IMR-90 (cell line): ENCODE measurements at regions not wholly inside any gene's neighbourhood (a gene's known extent, or its start where the extent isn't known, plus 50 kb on each side); places are given as distances from the start of the nearest gene placed in this dataset.

Source experiments
- ATAC-seq: fragments of 200-7000 bp; cut with Tn5 transposase; 2 replicates; pipeline ENCODE4 v1.9.1; 2020; ENCODE audit warnings: low read depth, mild to moderate bottlenecking, moderate library complexity
- BruUV-seq: library from RNA; stranded (reverse); fragments of 400-500 nt; replicated peaks from 2 replicates; lab custom pipeline; 2021; lab: Mats Ljungman, UMichigan
- CTCF ChIA-PET: fragments of 300-600 bp; formaldehyde crosslinking; extraction: SDS; loops from one replicate; lab custom pipeline; 2021; ENCODE audit warnings: antibody characterized with exemption; lab: Yijun Ruan, JAX
- POLR2A ChIA-PET: fragments of 300-600 bp; sonication (Branson Sonifier 250); formaldehyde crosslinking; loops from one replicate; lab custom pipeline; 2022; ENCODE audit warnings: antibody characterized with exemption; ENCODE audit not compliant: unreplicated experiment; lab: Charles Lee
- DNase-seq: peaks from one replicate; pipeline ENCODE4 v3.0.0; 2013
- H2AFZ ChIP-seq: replicated peaks from 2 replicates; pipeline ENCODE3; 2013; ENCODE audit warnings: low read length, mild to moderate bottlenecking; ENCODE audit not compliant: poor library complexity
- H2AK5ac ChIP-seq: 2 replicates; pipeline ENCODE4 v1.6.1; 2013; ENCODE audit warnings: low read depth, low read length, inconsistent platforms
- H2AK9ac ChIP-seq: replicated peaks from 2 replicates; pipeline ENCODE3; 2013; ENCODE audit warnings: mild to moderate bottlenecking, low read depth, low read length, moderate library complexity; ENCODE audit not compliant: poor library complexity
- H2BK120ac ChIP-seq: 2 replicates; pipeline ENCODE4 v1.6.1; 2013; ENCODE audit warnings: low read depth, low read length, inconsistent platforms
- H2BK15ac ChIP-seq: 3 replicates; pipeline ENCODE4 v1.6.1; 2013; ENCODE audit warnings: low read depth, low read length, inconsistent platforms
- H2BK20ac ChIP-seq: 2 replicates; pipeline ENCODE4 v1.6.1; 2013; ENCODE audit warnings: low read depth, mild to moderate bottlenecking, inconsistent platforms, low read length, moderate library complexity
- H2BK5ac ChIP-seq: 2 replicates; pipeline ENCODE4 v1.6.1; 2013; ENCODE audit warnings: mild to moderate bottlenecking, low read depth, low read length, inconsistent platforms; ENCODE audit not compliant: poor library complexity, severe bottlenecking
- H3K14ac ChIP-seq: replicated peaks from 2 replicates; pipeline ENCODE4 v1.6.1; 2013; ENCODE audit warnings: low read depth, low read length, inconsistent platforms
- H3K18ac ChIP-seq: 2 replicates; pipeline ENCODE4 v1.6.1; 2013; ENCODE audit warnings: low read depth, low read length, control low read depth
- H3K23ac ChIP-seq: 2 replicates; pipeline ENCODE4 v1.6.1; 2013; ENCODE audit warnings: low read depth, low read length, inconsistent platforms
- H3K27ac ChIP-seq: 2 replicates; pipeline ENCODE4 v1.5.1; 2013; ENCODE audit warnings: mild to moderate bottlenecking, control low read depth, low read length; ENCODE audit not compliant: insufficient read depth
- H3K27me3 ChIP-seq: 2 replicates; pipeline ENCODE4 v1.6.1; 2013; ENCODE audit warnings: low read length; ENCODE audit not compliant: control insufficient read depth, insufficient read depth
- H3K36me3 ChIP-seq: 2 replicates; pipeline ENCODE4 v1.6.1; 2013; ENCODE audit warnings: low read length, mixed read lengths; ENCODE audit not compliant: control insufficient read depth, insufficient read depth
- H3K4ac ChIP-seq: 2 replicates; pipeline ENCODE4 v1.6.1; 2013; ENCODE audit warnings: low read depth, low read length, inconsistent platforms
- H3K4me1 ChIP-seq: 2 replicates; pipeline ENCODE4 v1.6.1; 2013; ENCODE audit warnings: low read length, mixed read lengths; ENCODE audit not compliant: control insufficient read depth, insufficient read depth
- H3K4me2 ChIP-seq: 2 replicates; pipeline ENCODE4 v1.6.1; 2013; ENCODE audit warnings: low read depth, mild to moderate bottlenecking, control low read depth, low read length, moderate library complexity
- H3K4me3 ChIP-seq: 2 replicates; pipeline ENCODE4 v1.5.1; 2013; ENCODE audit warnings: low read depth, mild to moderate bottlenecking, control low read depth, low read length, moderate library complexity; ENCODE audit not compliant: insufficient read depth
- H3K56ac ChIP-seq: 2 replicates; pipeline ENCODE4 v1.6.1; 2013; ENCODE audit warnings: low read length, inconsistent platforms; ENCODE audit not compliant: insufficient read depth; ENCODE audit errors: extremely low read depth
- H3K79me1 ChIP-seq, 2 experiments: 2 replicates each; pipeline ENCODE4 v1.6.1; 2013; ENCODE audit warnings: low read length in 2 of 2, inconsistent platforms in 1 of 2, low read depth in 1 of 2
- H3K9ac ChIP-seq: 2 replicates; pipeline ENCODE4 v1.6.1; 2013; ENCODE audit warnings: low read depth, low read length, control low read depth
- H3K9me1 ChIP-seq: 2 replicates; pipeline ENCODE4 v1.6.1; 2013; ENCODE audit warnings: low read length, inconsistent platforms; ENCODE audit not compliant: insufficient read depth
- H3K9me3 ChIP-seq: 2 replicates; pipeline ENCODE4 v1.6.1; 2013; ENCODE audit warnings: low read length; ENCODE audit not compliant: control insufficient read depth, insufficient read depth
- H4K20me1 ChIP-seq: 2 replicates; pipeline ENCODE4 v1.6.1; 2013; ENCODE audit warnings: low read length, inconsistent platforms; ENCODE audit not compliant: insufficient read depth
- H4K5ac ChIP-seq: 2 replicates; pipeline ENCODE4 v1.6.1; 2013; ENCODE audit warnings: mild to moderate bottlenecking, low read depth, low read length, control low read depth
- H4K8ac ChIP-seq, 2 experiments: 2 replicates each; pipeline ENCODE4 v1.6.1; 2013; ENCODE audit warnings: low read depth in 2 of 2, low read length in 2 of 2, control low read depth in 1 of 2, inconsistent platforms in 1 of 2
- H4K91ac ChIP-seq: 2 replicates; pipeline ENCODE4 v1.6.1; 2013; ENCODE audit warnings: low read depth, low read length, inconsistent platforms; ENCODE audit not compliant: insufficient read depth
- CHD1 ChIP-seq: IDR thresholded peaks from 2 replicates; pipeline ENCODE4 v1.6.1; 2012; ENCODE audit warnings: low read depth, low read length, improper control_type of control experiment
- FOS ChIP-seq: fragments of 150-350 bp; IDR thresholded peaks from 2 replicates; pipeline ENCODE4 v1.6.1; 2016; ENCODE audit warnings: low read depth, low read length
- MAZ ChIP-seq: IDR thresholded peaks from 2 replicates; pipeline ENCODE4 v1.6.1; 2012; ENCODE audit warnings: low read depth, mild to moderate bottlenecking, low read length, improper control_type of control experiment, moderate library complexity, borderline replicate concordance
- POLR2A ChIP-seq: IDR thresholded peaks from 2 replicates; pipeline ENCODE4 v1.6.1; 2012; ENCODE audit warnings: mild to moderate bottlenecking, low read depth, low read length
- RAD21 ChIP-seq: IDR thresholded peaks from 2 replicates; pipeline ENCODE4 v1.6.1; 2012; ENCODE audit warnings: low read length, improper control_type of control experiment
- SMC3 ChIP-seq: fragments of 150-350 bp; IDR thresholded peaks from 2 replicates; pipeline ENCODE4 v1.6.1; 2016; ENCODE audit warnings: low read depth, mild to moderate bottlenecking, antibody characterized with exemption, low read length, moderate library complexity
- WGBS, 2 experiments: methylation state at CpG; one replicate each; pipeline versions ENCODE4 v1.1.5 to v1.1.7; 2013; ENCODE audit warnings: missing lambda C conversion rate in 2 of 2; ENCODE audit not compliant: insufficient read length in 1 of 2; ENCODE audit errors: extremely low coverage in 2 of 2; 5-methylcytosine and 5-hydroxymethylcytosine counted together
- dilution Hi-C: fragments of 300-500 bp; cut with HindIII; formaldehyde crosslinking; loops from one replicate; pipeline ENCODE4 v1.14.3; 2018; ENCODE audit warnings: low sequenced_read_pairs; ENCODE audit not compliant: unreplicated experiment
- in situ Hi-C: fragments of 300-500 bp; cut with MboI; formaldehyde crosslinking; loops from 3 replicates; pipeline ENCODE4 v1.14.3; 2019; ENCODE audit warnings: low sequenced_read_pairs, inconsistent platforms, mixed read lengths
- intact Hi-C: fragments of 100-400 bp; cut with micrococcal nuclease; formaldehyde crosslinking; loops from 2 replicates; pipeline ENCODE4 v1.10.0; 2022
- TF ChIP-seq, protein P1 (sequence below): fragments of 150-350 bp; IDR thresholded peaks from 2 replicates; pipeline ENCODE4 v1.6.1; 2016; ENCODE audit warnings: low read depth, mild to moderate bottlenecking, low read length, moderate library complexity, borderline replicate concordance

DNA sequence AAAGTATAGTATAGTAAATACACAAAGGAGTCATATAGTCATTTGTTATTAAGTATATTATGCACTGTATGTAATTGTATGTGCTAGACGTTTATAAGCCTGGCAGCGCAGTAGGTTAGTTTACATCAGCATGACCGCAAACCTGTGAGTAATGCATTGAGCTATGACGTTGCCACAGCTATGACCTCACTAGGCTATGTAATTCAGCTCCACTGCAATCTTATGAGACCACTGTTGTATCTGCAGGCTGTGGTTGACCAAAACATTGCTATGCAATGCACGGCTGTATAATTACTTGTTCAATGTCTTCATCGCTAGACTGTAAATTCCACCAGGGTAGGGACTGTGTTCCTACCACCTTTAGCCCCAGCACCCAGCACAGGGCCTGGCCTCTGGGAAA lies 53.2 kb upstream of the VASH1 start:
- Histone ChIP-seq H3K23ac (no peak overlapping the region), H3K79me1 (no peaks in the 10 kb centered on the region), H4K91ac (no peak overlapping the region), H3K9me3 (no peaks in the 10 kb centered on the region), H2BK120ac (no peak overlapping the region), H2AK9ac (no peak overlapping the region), H2AK5ac (no peak overlapping the region), H2BK20ac (no peak overlapping the region), H2BK5ac (no peak overlapping the region), H3K36me3 (no peaks in the 10 kb centered on the region), H3K14ac (no peak overlapping the region), H3K9ac (no peak overlapping the region), H3K4me2 (no peak overlapping the region), H2BK15ac (no peak overlapping the region), H2AFZ (no peak overlapping the region), H3K4me3 (no peak overlapping the region), H3K4ac (no peak overlapping the region), H4K5ac (no peak overlapping the region), H3K4me1 (no peaks in the 10 kb centered on the region), H3K27me3 (no peaks in the 10 kb centered on the region; the same call in 1 of the 2 replicates), H3K18ac (no peak overlapping the region), H4K20me1 (no peaks in the 10 kb centered on the region), H4K8ac (no peak overlapping the region), H3K27ac (no peak overlapping the region), H3K56ac (no peak overlapping the region), H3K9me1 (no peaks in the 10 kb centered on the region)
- in situ Hi-C loops: no loop called here
- POLR2A ChIA-PET: no interaction called here
- ATAC-seq (no peak), DNase-seq (peak; percentile 47)
- TF ChIP-seq POLR2A: no peak
- TF ChIP-seq RAD21: no peak
- TF ChIP-seq, protein P1, sequence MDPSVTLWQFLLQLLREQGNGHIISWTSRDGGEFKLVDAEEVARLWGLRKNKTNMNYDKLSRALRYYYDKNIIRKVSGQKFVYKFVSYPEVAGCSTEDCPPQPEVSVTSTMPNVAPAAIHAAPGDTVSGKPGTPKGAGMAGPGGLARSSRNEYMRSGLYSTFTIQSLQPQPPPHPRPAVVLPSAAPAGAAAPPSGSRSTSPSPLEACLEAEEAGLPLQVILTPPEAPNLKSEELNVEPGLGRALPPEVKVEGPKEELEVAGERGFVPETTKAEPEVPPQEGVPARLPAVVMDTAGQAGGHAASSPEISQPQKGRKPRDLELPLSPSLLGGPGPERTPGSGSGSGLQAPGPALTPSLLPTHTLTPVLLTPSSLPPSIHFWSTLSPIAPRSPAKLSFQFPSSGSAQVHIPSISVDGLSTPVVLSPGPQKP: no peak
- no peak for TF ChIP-seq SMC3
- no peak for TF ChIP-seq FOS
- TF ChIP-seq MAZ: no peak
- TF ChIP-seq CHD1: no peak
- dilution Hi-C loops: no loop called here
- no TSS peak for BruUV-seq
- WGBS, 2 experiments: 56% methylated on average over 4 of the region's 6 CpGs; no CpG with 5 or more reads in 1 of the 2 experiments
- intact Hi-C loops: no loop called here
- CTCF ChIA-PET: interaction anchor here (4.0 kb wide), 1 partner anchor 77 kb away, joined by 17 read pairs; no protein-coding TSS in a partner anchor
